ENCODE measurements at regions not wholly inside any gene's neighbourhood (a gene's known extent, or its start where the extent isn't known, plus 50 kb on each side); places are given as distances from the start of the nearest gene placed in this dataset.

DNA sequence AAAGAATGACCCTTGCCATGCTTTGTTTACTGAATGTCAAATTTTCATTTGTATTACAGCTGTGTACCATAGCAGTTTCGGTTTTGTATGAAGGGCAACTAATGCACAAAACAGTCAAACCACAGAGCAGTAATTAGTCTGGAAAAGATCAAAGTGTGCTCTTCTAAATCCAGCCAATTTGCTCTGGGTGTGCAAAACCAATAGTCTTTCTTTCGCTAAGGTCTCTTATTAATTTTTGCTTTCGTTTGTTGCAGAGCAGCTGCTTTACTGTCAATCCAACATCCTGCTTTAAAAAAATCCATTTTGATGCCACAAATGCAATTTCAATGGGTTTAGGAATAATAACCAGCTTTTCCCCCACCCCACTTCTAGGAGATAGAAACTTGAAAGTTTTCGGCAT lies 114.2 kb downstream of the BRMS1L start:
- H3K4me3 ChIP-seq (ENCODE audit: low read depth, low read length): peak overlapping the region; percentile 39
- no peak for TF ChIP-seq CTCF (IDR thresholded peaks at IDR 0.05; ENCODE audit: insufficient read depth, low read depth, low read length, missing control alignments)
- peak; percentile 79 for DNase-seq (ENCODE audit: low read depth)

DNA sequence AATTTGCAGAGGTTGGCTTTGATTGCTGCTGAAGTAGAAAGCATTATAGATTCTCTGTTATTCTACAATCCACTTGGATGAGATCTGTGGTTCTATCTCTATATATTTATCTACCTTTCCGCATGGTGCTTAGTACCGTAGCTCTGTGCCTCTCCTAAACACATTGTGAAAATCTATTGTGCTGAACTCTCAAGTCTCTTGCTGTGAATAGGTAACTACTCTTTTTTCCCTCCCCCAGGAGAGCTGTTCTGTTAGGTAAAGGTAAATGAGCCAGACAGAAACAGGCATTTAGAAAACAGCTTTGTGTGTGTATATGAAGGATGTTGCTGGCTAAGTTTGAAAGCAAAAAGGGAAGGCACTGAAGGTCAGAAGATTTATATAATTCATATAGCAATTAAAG lies 112.6 kb downstream of the BRMS1L start:
- no peak overlapping the region for H3K4me3 ChIP-seq (ENCODE audit: low read depth, low read length)
- TF ChIP-seq CTCF (IDR thresholded peaks at IDR 0.05; ENCODE audit: insufficient read depth, low read depth, low read length, missing control alignments): no peak
- no peak for DNase-seq (ENCODE audit: low read depth)

DNA sequence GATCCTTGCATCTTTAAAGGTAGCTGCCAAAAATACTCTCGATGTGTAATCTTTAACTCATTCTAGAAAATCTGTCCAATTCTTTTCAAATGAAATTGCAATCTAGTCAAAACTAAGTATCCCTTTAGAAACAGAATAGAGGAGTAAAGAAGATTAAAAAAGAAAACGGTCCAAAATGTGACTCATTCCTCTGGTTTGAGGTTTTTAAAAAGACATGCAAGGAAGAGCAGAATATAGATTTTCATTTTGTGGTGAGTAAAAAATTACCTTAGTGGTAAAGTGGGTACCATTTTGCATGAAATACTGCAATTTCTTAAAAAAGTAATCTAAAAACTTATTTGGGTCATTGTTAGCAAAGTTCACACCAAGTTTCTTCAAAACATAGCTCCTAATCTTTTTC lies 108.4 kb downstream of the BRMS1L start:
- peak; percentile 62 for DNase-seq (ENCODE audit: low read depth)
- TF ChIP-seq CTCF (IDR thresholded peaks at IDR 0.05; ENCODE audit: insufficient read depth, low read depth, low read length, missing control alignments): no peak

GRCh38 chr14:35932659-35933159 lies 106.6 kb downstream of the BRMS1L start:
- DNase-seq (ENCODE audit: low read depth): peak; percentile 69
- no peak overlapping the region; the same call in 1 of the 2 replicates for H3K4me3 ChIP-seq (ENCODE audit: low read depth, low read length)
- TF ChIP-seq CTCF (IDR thresholded peaks at IDR 0.05; ENCODE audit: insufficient read depth, low read depth, low read length, missing control alignments): no peak

More for the DNA sequence above, 108.4 kb downstream of the BRMS1L start:
- no peak overlapping the region for H3K4me3 ChIP-seq (ENCODE audit: low read depth, low read length)

DNA sequence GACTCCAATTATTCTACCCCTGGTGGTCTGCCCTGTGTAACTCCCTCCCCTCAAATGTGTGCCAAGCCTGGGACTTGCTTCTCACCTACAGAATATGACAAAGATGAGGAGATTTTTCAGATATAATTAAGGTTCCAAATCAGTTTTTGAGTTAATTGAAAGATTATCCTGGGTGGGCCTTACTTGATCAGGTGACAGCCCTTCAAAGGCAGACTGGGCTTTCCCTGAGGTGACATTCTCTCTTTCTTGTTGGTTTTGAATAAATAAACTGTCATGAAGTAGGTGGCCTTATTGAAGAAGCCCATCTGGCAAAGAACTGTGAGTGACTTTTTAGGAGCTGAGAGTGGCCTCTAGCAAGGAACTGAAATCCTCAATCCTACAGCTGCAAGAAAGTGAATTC lies 106.0 kb downstream of the BRMS1L start:
- DNase-seq (ENCODE audit: low read depth): peak; percentile 23
- no peak for TF ChIP-seq CTCF (IDR thresholded peaks at IDR 0.05; ENCODE audit: insufficient read depth, low read depth, low read length, missing control alignments)
- H3K4me3 ChIP-seq (ENCODE audit: low read depth, low read length): no peak overlapping the region

DNA sequence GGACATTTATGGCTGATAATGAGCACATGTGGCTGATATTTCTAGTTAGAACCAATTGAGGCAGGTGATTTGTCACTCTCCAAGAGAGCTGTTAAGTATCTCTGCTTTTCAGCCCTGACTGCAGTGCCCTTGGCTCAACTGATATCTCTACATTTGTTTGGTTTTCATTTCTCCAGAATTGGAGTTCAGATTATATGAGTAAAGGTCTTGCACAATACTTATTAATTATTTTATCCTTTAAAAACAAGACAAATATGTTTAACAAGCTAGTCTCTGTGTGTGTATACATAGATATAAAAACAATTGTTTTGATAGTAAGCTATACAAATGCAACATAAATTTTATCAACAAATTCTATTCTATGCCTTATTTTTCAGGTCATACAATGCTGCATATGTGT lies 105.2 kb downstream of the BRMS1L start:
- no peak for TF ChIP-seq CTCF (IDR thresholded peaks at IDR 0.05; ENCODE audit: insufficient read depth, low read depth, low read length, missing control alignments)
- H3K4me3 ChIP-seq (ENCODE audit: low read depth, low read length): no peak overlapping the region
- no peak for DNase-seq (ENCODE audit: low read depth)

DNA sequence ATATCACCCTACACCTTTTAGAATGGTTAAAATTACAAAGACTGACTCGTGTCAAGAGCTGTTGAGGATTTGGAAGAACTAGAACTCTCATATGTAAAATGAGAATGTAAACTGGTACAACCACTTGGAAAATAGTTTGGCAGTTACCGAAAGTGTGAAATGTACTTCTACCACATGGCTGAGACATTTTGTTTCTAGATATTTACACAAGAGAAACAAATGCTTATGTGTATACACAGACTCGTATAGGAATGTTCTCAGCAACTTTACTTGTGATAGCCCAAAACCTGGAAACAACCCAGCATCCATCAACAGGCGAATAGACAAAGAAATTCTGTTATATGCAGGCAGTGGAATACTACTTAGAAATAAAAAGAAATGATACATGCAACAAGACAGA lies 103.0 kb downstream of the BRMS1L start:
- no peak for DNase-seq (ENCODE audit: low read depth)
- TF ChIP-seq CTCF (IDR thresholded peaks at IDR 0.05; ENCODE audit: insufficient read depth, low read depth, low read length, missing control alignments): no peak
- H3K4me3 ChIP-seq (ENCODE audit: low read depth, low read length): no peak overlapping the region
